ENCODE measurements at regions not wholly inside any gene's neighbourhood (a gene's known extent, or its start where the extent isn't known, plus 50 kb on each side); places are given as distances from the start of the nearest gene placed in this dataset.

- no peak for TF ChIP-seq CTCF (IDR thresholded peaks at IDR 0.05; ENCODE audit: low read depth, low read length, poor library complexity, severe bottlenecking)
- TF ChIP-seq EZH2phosphoT487 (IDR thresholded peaks at IDR 0.05; ENCODE audit: borderline replicate concordance, low read length), result no peak
These were observed 176.7 kb upstream of the DYRK2 start for GRCh38 chr12:67471810-67472209.
